ENCODE measurements at regions not wholly inside any gene's neighbourhood (a gene's known extent, or its start where the extent isn't known, plus 50 kb on each side); places are given as distances from the start of the nearest gene placed in this dataset.

DNA sequence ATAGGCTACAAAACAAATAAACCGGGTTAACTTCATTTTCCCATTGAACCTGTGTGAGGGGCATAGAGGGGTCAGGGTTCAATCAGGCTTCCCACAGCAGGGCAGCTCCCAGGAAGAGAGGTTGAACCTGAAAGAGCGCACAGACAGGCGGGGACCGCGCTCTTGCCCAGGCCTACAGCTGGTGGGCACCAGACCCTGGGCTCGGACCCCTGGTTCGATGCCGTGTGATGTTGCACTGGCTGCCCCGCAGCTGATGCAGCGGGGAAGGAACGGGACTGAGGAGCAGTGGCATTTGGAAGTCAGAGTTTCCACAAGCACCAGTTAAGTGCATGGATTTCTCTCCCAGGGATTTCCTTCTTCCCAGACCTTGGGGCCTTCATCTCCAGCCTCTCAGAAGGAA lies 72.6 kb upstream of the INSIG1 start:
- Mint-ChIP-seq H3K4me3 (no peak overlapping the region), H3K27ac (no peak overlapping the region), H3K27me3 (ENCODE audit: insufficient read depth) (peaks cover 3% of the 10 kb centered on the region), H3K9me3 (peaks cover 6% of the 10 kb centered on the region; the same call in 1 of the 2 replicates), H3K36me3 (ENCODE audit: low read depth) (0 out of 2 replicates have a peak, but pooled peaks cover 6% of the 10 kb centered on the region), H3K4me1 (ENCODE audit: low read depth) (peaks cover 31% of the 10 kb centered on the region)
- no peak for TF ChIP-seq CTCF (IDR thresholded peaks at IDR 0.05)
- DNase-seq = no peak

DNA sequence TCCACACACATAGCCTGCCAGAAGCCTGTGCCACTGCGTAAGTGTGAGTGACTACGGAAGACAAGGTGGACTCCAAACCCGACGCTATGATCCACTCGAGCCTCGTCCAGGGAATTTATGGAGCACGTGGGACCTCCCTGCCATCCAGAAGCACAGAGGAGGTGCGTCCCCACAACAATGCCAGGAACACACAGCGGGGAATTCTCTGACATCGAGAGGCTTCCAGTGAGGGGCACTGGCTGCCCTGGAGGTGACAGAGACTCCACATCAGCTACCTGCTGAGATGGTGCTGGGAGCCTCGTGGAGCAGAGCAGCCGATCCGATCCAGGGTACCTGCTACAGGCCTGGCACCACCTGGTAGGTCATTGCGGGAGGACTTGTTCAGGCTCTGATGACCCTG lies 72.2 kb upstream of the INSIG1 start:
- Mint-ChIP-seq H3K9me3 (peaks cover 6% of the 10 kb centered on the region; the same call in 1 of the 2 replicates), H3K4me1 (ENCODE audit: low read depth) (peaks cover 35% of the 10 kb centered on the region), H3K27ac (no peak overlapping the region), H3K4me3 (no peak overlapping the region), H3K36me3 (ENCODE audit: low read depth) (0 out of 2 replicates have a peak, but pooled peaks cover 8% of the 10 kb centered on the region), H3K27me3 (ENCODE audit: insufficient read depth) (peaks cover 3% of the 10 kb centered on the region)
- no peak for DNase-seq
- TF ChIP-seq CTCF (IDR thresholded peaks at IDR 0.05) = no peak

- Mint-ChIP-seq H3K9me3 (peaks cover 6% of the 10 kb centered on the region; the same call in 1 of the 2 replicates), H3K36me3 (ENCODE audit: low read depth) (0 out of 2 replicates have a peak, but pooled peaks cover 8% of the 10 kb centered on the region), H3K4me3 (no peak overlapping the region), H3K27ac (no peak overlapping the region), H3K27me3 (ENCODE audit: insufficient read depth) (peaks cover 3% of the 10 kb centered on the region), H3K4me1 (ENCODE audit: low read depth) (peaks cover 42% of the 10 kb centered on the region)
- DNase-seq = no peak
- TF ChIP-seq CTCF (IDR thresholded peaks at IDR 0.05) = no peak
Measured at GRCh38 chr7:155226261-155227003, 71.2 kb upstream of the INSIG1 start.

DNA sequence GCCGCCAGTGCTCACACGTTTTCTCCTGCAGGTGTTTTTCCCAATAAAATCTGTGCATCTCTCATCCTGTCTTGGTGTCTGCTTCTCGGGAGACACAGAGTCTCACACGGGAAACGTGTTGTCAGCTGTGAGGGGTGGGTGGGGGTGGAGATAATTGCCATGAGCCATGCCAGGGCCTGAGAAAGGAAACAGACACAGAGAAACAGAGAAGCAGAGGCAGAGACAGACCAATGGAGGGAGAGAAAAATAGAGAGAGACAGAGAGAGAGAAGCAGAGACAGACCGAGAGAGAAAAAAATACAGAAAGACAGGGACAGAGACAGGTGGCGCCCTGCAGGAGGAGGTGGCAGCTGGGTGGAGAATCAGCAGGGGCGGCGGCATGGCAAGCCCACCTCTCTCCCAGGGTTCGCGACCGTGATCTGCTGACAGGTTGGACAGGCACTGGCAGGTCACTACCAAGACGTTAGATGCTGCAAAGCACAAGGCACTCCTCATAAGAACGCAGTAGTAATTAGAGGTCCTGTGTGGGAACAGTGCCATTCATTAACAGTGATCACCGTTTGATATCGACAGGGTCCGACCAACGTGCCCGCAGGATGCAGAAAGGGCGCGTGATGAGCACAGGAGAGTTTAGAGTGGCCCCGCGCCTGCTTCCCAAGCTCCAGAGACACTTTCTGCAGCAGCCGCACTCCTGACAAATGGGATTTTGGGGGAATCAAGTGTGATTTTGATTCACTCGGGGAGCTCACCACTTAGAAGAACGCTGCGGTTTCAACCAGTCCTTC lies 70.5 kb upstream of the INSIG1 start:
- no peak overlapping the region for H3K27ac Mint-ChIP-seq
- no peak overlapping the region for H3K4me3 Mint-ChIP-seq
- no peak for DNase-seq
- H3K9me3 Mint-ChIP-seq = peaks cover 6% of the 10 kb centered on the region; the same call in 1 of the 2 replicates
- peaks cover 3% of the 10 kb centered on the region for H3K27me3 Mint-ChIP-seq (ENCODE audit: insufficient read depth)
- TF ChIP-seq CTCF (IDR thresholded peaks at IDR 0.05) = no peak
- peaks cover 41% of the 10 kb centered on the region for H3K4me1 Mint-ChIP-seq (ENCODE audit: low read depth)
- H3K36me3 Mint-ChIP-seq (ENCODE audit: low read depth) = 0 out of 2 replicates have a peak, but pooled peaks cover 8% of the 10 kb centered on the region

- TF ChIP-seq CTCF (IDR thresholded peaks at IDR 0.05) = no peak
- Mint-ChIP-seq H3K36me3 (ENCODE audit: low read depth) (0 out of 2 replicates have a peak, but pooled peaks cover 8% of the 10 kb centered on the region), H3K4me1 (ENCODE audit: low read depth) (peaks cover 42% of the 10 kb centered on the region), H3K9me3 (peaks cover 6% of the 10 kb centered on the region; the same call in 1 of the 2 replicates), H3K27me3 (ENCODE audit: insufficient read depth) (peaks cover 3% of the 10 kb centered on the region), H3K27ac (no peak overlapping the region), H3K4me3 (no peak overlapping the region)
- no peak for DNase-seq
Measured at GRCh38 chr7:155227788-155228458, 69.8 kb upstream of the INSIG1 start.
